ENCODE measurements at regions not wholly inside any gene's neighbourhood (a gene's known extent, or its start where the extent isn't known, plus 50 kb on each side); places are given as distances from the start of the nearest gene placed in this dataset.
A peak's percentile ranks its signal among the peaks of the same experiment; 100 is the strongest.

- no peak for DNase-seq (ENCODE audit: low spot score)
Observed at GRCh38 chr10:131563411-131563810, 251.9 kb upstream of the TCERG1L start.

- DNase-seq (ENCODE audit: low spot score): no peak
Observed at GRCh38 chr10:131567279-131568162, 256.0 kb upstream of the TCERG1L start.

GRCh38 chr10:131568866-131569265 lies 257.3 kb upstream of the TCERG1L start:
- no peak for DNase-seq (ENCODE audit: low spot score)

- peak; percentile 28 for DNase-seq (ENCODE audit: low spot score)
Observed at GRCh38 chr10:131569851-131570715, 258.6 kb upstream of the TCERG1L start.

- DNase-seq (ENCODE audit: low spot score): no peak
Observed at GRCh38 chr10:131570716-131571307, 259.3 kb upstream of the TCERG1L start.

GRCh38 chr10:131571346-131571745 lies 259.8 kb upstream of the TCERG1L start:
- DNase-seq (ENCODE audit: low spot score): no peak

GRCh38 chr10:131571865-131572264 lies 260.3 kb upstream of the TCERG1L start:
- no peak for DNase-seq (ENCODE audit: low spot score)

GRCh38 chr10:131573256-131573655 lies 261.7 kb upstream of the TCERG1L start:
- DNase-seq (ENCODE audit: low spot score): no peak

GRCh38 chr10:131573707-131574106 lies 262.2 kb upstream of the TCERG1L start:
- DNase-seq (ENCODE audit: low spot score): no peak

GRCh38 chr10:131574363-131574706 lies 262.8 kb upstream of the TCERG1L start:
- DNase-seq (ENCODE audit: low spot score): no peak

- DNase-seq (ENCODE audit: low spot score): no peak
Observed at GRCh38 chr10:131574707-131575430, 263.3 kb upstream of the TCERG1L start.

- no peak for DNase-seq (ENCODE audit: low spot score)
Observed at GRCh38 chr10:131575877-131576276, 264.4 kb upstream of the TCERG1L start.

GRCh38 chr10:131576341-131577177 lies 265.0 kb upstream of the TCERG1L start:
- no peak for DNase-seq (ENCODE audit: low spot score)

GRCh38 chr10:131577178-131577555 lies 265.6 kb upstream of the TCERG1L start:
- no peak for DNase-seq (ENCODE audit: low spot score)

- no peak for DNase-seq (ENCODE audit: low spot score)
Observed at GRCh38 chr10:131577786-131578471, 266.4 kb upstream of the TCERG1L start.

- no peak for DNase-seq (ENCODE audit: low spot score)
Observed at GRCh38 chr10:131578472-131578970, 267.0 kb upstream of the TCERG1L start.

- DNase-seq (ENCODE audit: low spot score): no peak
Observed at GRCh38 chr10:131579251-131580071, 267.9 kb upstream of the TCERG1L start.

- DNase-seq (ENCODE audit: low spot score): no peak
Observed at GRCh38 chr10:131580076-131580652, 268.6 kb upstream of the TCERG1L start.

GRCh38 chr10:131580674-131581073 lies 269.2 kb upstream of the TCERG1L start:
- DNase-seq (ENCODE audit: low spot score): no peak

Measured in NAMALWA (cell line).